ENCODE measurements at regions not wholly inside any gene's neighbourhood (a gene's known extent, or its start where the extent isn't known, plus 50 kb on each side); places are given as distances from the start of the nearest gene placed in this dataset.

- TF ChIP-seq CTCF (IDR thresholded peaks at IDR 0.05; ENCODE audit: low read length) (no peak), EZH2 (IDR thresholded peaks at IDR 0.05; ENCODE audit: borderline replicate concordance, low read length) (no peak)
Observed at GRCh38 chr6:12508553-12508952, 208.0 kb upstream of the PHACTR1 start.
